WERI-Rb-1 (cell line): ENCODE measurements at regions not wholly inside any gene's neighbourhood (a gene's known extent, or its start where the extent isn't known, plus 50 kb on each side); places are given as distances from the start of the nearest gene placed in this dataset.

Experiments
- DNase-seq: peaks from one replicate; pipeline ENCODE4 v3.0.0-alpha.2; 2020
- H3K27ac ChIP-seq: fragments of 250-450 bp; sonication (Bioruptor Pico); 2 replicates; pipeline ENCODE4 v1.5.1; 2020; ENCODE audit warnings: mild to moderate bottlenecking, moderate library complexity
- H3K27me3 ChIP-seq: fragments of 250-450 bp; sonication (Bioruptor Pico); 2 replicates; pipeline ENCODE4 v1.5.1; 2021; ENCODE audit warnings: mild to moderate bottlenecking, low read depth, moderate library complexity; ENCODE audit not compliant: insufficient read depth, severe bottlenecking
- H3K36me3 ChIP-seq: fragments of 250-450 bp; sonication (Bioruptor Pico); 2 replicates; pipeline ENCODE4 v1.5.1; 2020; ENCODE audit warnings: mild to moderate bottlenecking, moderate library complexity
- H3K4me3 ChIP-seq: 2 replicates; pipeline ENCODE4 v1.5.1; 2011; ENCODE audit warnings: low read depth, mild to moderate bottlenecking, control low read depth, low read length
- H3K9me3 ChIP-seq: fragments of 250-450 bp; sonication (Bioruptor Pico); 2 replicates; pipeline ENCODE4 v1.5.1; 2021; ENCODE audit warnings: mild to moderate bottlenecking, moderate library complexity; ENCODE audit not compliant: severe bottlenecking
- TF ChIP-seq, protein P1 (sequence below): IDR thresholded peaks from 2 replicates; pipeline ENCODE4 v1.5.1; 2011; ENCODE audit warnings: low read depth, mild to moderate bottlenecking, control low read depth, inconsistent platforms, low read length

DNA sequence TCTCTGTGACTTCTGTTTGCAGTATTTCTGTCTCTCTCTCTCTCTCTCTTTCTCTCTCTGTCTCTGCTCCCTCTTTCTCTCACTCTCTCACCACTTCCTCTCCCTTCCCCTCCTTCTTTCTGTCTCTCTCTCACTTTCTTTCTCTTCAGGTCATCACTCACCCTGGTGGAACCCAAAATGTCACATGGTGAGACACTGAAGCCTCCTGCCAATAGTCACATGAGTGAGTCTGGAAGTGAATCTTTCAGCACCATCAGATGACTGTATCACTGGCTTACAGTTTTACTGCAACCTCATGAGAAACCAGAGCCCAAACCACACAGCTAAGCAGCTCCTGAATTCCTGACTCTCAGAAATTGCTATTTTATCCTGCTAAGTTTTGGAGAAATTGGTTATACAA is 414.6 kb downstream of the CAAP1 start:
- Histone ChIP-seq H3K4me3 (no peak overlapping the region), H3K27me3 (peaks cover 19% of the 10 kb centered on the region), H3K36me3 (no peaks in the 10 kb centered on the region), H3K9me3 (no peaks in the 10 kb centered on the region), H3K27ac (no peak overlapping the region)
- DNase-seq = no peak
- TF ChIP-seq, protein P1, sequence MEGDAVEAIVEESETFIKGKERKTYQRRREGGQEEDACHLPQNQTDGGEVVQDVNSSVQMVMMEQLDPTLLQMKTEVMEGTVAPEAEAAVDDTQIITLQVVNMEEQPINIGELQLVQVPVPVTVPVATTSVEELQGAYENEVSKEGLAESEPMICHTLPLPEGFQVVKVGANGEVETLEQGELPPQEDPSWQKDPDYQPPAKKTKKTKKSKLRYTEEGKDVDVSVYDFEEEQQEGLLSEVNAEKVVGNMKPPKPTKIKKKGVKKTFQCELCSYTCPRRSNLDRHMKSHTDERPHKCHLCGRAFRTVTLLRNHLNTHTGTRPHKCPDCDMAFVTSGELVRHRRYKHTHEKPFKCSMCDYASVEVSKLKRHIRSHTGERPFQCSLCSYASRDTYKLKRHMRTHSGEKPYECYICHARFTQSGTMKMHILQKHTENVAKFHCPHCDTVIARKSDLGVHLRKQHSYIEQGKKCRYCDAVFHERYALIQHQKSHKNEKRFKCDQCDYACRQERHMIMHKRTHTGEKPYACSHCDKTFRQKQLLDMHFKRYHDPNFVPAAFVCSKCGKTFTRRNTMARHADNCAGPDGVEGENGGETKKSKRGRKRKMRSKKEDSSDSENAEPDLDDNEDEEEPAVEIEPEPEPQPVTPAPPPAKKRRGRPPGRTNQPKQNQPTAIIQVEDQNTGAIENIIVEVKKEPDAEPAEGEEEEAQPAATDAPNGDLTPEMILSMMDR = no peak

DNA sequence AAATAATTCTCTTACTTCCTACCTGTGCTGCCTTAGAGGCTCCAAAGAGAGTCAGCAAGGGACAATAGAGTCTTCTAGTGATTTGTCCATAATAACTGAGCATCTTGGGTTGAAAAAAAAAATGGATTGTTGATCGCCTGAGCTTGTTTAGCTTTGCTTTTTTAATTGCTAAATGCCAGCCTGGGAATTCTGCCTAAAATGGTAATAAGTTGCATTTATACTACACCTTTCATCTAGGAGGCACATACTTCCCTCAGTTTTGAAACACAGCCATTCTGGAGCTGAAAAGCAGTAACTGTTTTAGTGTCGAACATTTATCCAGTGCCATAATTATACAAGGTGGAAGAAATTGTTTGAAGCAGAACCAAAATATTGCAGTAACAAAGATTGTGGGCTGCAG is 421.3 kb downstream of the CAAP1 start:
- H3K27ac ChIP-seq = no peak overlapping the region
- H3K9me3 ChIP-seq = no peaks in the 10 kb centered on the region
- no peak for DNase-seq
- no peaks in the 10 kb centered on the region for H3K36me3 ChIP-seq
- TF ChIP-seq, protein P1 = no peak
- H3K4me3 ChIP-seq = no peak overlapping the region
- H3K27me3 ChIP-seq = peaks cover 39% of the 10 kb centered on the region

DNA sequence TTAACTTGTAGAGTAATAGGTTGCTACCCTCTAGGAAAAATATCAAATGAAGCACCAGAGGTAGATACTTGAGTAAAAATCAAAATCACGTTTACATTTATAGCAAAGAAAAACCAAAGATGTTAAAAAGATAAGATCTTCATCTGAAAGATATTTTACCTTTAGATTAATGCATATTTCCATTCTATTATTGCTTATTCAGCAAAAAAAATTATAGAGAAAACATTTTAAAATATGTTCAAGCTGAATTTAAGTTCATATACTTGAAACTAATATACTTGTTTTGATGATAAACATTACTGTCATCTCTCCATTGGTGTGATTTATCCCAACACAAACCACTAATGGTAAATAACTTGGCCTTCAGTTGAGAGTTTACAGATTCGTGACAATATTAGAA is 422.3 kb downstream of the CAAP1 start:
- Histone ChIP-seq H3K9me3 (no peaks in the 10 kb centered on the region), H3K4me3 (no peak overlapping the region), H3K36me3 (no peaks in the 10 kb centered on the region), H3K27me3 (peaks cover 31% of the 10 kb centered on the region), H3K27ac (no peak overlapping the region)
- TF ChIP-seq, protein P1 = no peak
- no peak for DNase-seq

DNA sequence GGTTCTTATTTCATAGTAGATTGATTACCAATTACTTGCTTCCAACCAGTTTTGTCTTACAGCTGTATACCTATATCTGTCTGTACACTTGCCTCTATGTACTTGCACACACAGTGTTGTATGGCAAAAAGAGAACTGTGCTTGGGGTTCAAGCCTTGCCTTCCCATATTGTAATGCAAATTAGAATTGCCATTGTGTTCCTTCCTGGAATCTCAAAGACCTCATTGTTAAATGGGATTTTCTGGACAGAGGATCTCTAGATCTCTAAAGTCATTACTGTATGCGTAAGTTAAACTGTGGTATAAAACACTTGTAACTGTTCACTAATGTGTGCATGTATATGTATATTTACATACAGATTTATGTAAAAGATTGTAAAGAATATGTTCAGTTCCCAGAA is 428.8 kb downstream of the CAAP1 start:
- H3K36me3 ChIP-seq = no peaks in the 10 kb centered on the region
- no peak overlapping the region for H3K4me3 ChIP-seq
- no peaks in the 10 kb centered on the region for H3K9me3 ChIP-seq
- no peak for DNase-seq
- peaks cover 34% of the 10 kb centered on the region for H3K27me3 ChIP-seq
- no peak overlapping the region for H3K27ac ChIP-seq
- TF ChIP-seq, protein P1 = no peak

DNA sequence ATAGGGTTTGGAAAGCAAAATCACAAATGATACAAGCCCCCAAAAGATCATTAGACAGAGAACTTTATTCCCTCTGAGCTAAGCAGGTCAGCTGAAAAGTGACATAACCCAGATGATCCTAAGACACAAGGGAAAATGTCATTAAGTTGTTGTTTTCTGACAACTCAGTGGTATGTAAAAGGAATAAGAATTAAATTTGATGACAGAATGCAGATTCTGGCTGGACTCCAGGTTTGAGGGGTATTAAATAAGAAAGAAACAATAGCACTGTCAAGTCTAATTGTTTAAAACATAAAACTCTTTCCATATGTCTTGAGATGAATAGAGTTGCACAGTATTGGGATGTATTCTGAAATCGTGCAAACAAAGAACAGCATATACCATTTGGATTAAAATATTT is 429.9 kb downstream of the CAAP1 start:
- peaks cover 37% of the 10 kb centered on the region for H3K27me3 ChIP-seq
- no peak for DNase-seq
- H3K4me3 ChIP-seq = no peak overlapping the region
- H3K27ac ChIP-seq = no peak overlapping the region
- H3K9me3 ChIP-seq = no peaks in the 10 kb centered on the region
- TF ChIP-seq, protein P1 = no peak
- no peaks in the 10 kb centered on the region for H3K36me3 ChIP-seq

DNA sequence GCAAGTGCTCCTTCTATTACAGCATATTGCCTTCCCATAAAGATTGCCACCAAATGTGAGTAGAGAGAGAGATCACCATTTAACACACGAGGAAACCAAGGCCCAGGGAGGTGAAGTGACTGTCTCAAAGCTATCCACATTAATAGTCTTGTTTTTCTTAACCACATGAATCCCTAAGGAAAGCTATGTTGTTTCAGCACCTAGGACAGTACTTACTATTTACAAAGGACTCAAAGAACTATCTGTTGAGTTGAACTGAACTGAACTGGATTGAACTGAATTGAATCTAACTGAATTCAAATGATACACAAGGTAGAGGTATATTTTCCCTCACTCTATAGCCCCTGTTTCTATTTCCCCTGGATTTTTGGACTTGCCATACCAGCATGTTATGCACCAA is 430.4 kb downstream of the CAAP1 start:
- no peak for DNase-seq
- Histone ChIP-seq H3K36me3 (no peaks in the 10 kb centered on the region), H3K9me3 (no peaks in the 10 kb centered on the region), H3K4me3 (no peak overlapping the region), H3K27me3 (peaks cover 32% of the 10 kb centered on the region), H3K27ac (no peak overlapping the region)
- TF ChIP-seq, protein P1 = no peak
